HCT116 (cell line): ENCODE measurements at regions not wholly inside any gene's neighbourhood (a gene's known extent, or its start where the extent isn't known, plus 50 kb on each side); places are given as distances from the start of the nearest gene placed in this dataset.

ENCODE experiments used
- ATAC-seq: fragments of 200-7000 bp; cut with Tn5 transposase; 2 replicates; pipeline ENCODE4 v1.9.1; 2020; ENCODE audit warnings: mild to moderate bottlenecking, moderate library complexity
- BruUV-seq: library from RNA; stranded (reverse); fragments of 400-500 nt; replicated peaks from 2 replicates; lab custom pipeline; 2021; lab: Mats Ljungman, UMichigan
- CTCF ChIA-PET: fragments of 300-600 bp; sonication (Branson Sonifier 250); formaldehyde crosslinking; loops from one replicate; lab custom pipeline; 2021; ENCODE audit warnings: antibody characterized with exemption; lab: Charles Lee
- POLR2A ChIA-PET: fragments of 300-600, 350-600 bp; sonication (Branson Sonifier 250); formaldehyde crosslinking; loops from one replicate; lab custom pipeline; 2021; ENCODE audit warnings: antibody characterized with exemption; lab: Charles Lee
- RAD21 ChIA-PET, 2 experiments: fragments of 300-600 bp; sonication (Branson Sonifier 250); formaldehyde crosslinking; loops; one replicate each; lab custom pipeline; 2023; ENCODE audit warnings: low total read pairs in 2 of 2; ENCODE audit not compliant: uncharacterized antibody in 2 of 2, unreplicated experiment in 2 of 2, low non-redundant PET in 1 of 2; lab: Charles Lee
- DNase-seq: peaks from one replicate; pipeline ENCODE4 v3.0.0-alpha.2; 2010; ENCODE audit warnings: low read depth, low spot score
- H2AFZ ChIP-seq: fragments of 200-600 bp; shearing (Covaris generic), sonication (generic); 2 replicates; pipeline ENCODE4 v1.6.1; 2017; ENCODE audit warnings: low read depth, mixed run types, mixed read lengths, antibody characterized with exemption, low read length; ENCODE audit not compliant: poor library complexity, severe bottlenecking
- H3K27ac ChIP-seq: 2 replicates; pipeline ENCODE4 v1.5.1; 2012; ENCODE audit warnings: low read depth, low read length
- H3K27me3 ChIP-seq: fragments of 200-600 bp; sonication (generic); 2 replicates; pipeline ENCODE4 v1.6.1; 2016; ENCODE audit warnings: mixed run types, low read length, mixed read lengths; ENCODE audit not compliant: insufficient read depth
- H3K36me3 ChIP-seq, 2 experiments: fragments of 200-500 bp in 1 of 2; fragments of 200-600 bp in 1 of 2; sonication (Bioruptor generic) in 1 of 2; sonication (generic) in 1 of 2; 2 replicates each; pipeline versions ENCODE4 v1.5.1 to v1.6.1; 2014 to 2016; ENCODE audit warnings: low read length in 2 of 2, inconsistent platforms in 1 of 2, mixed read lengths in 1 of 2, mixed run types in 1 of 2; ENCODE audit not compliant: insufficient read depth in 2 of 2, control insufficient read depth in 1 of 2
- H3K4me1 ChIP-seq, 2 experiments: fragments of 200-600 bp in 1 of 2; sonication (generic) in 1 of 2; 2 replicates each; pipeline versions ENCODE4 v1.5.1 to v1.6.1; 2012 to 2017; ENCODE audit warnings: low read length in 2 of 2, inconsistent platforms in 1 of 2, mild to moderate bottlenecking in 1 of 2, mixed read lengths in 1 of 2, mixed run types in 1 of 2, moderate library complexity in 1 of 2; ENCODE audit not compliant: insufficient read depth in 2 of 2, control insufficient read depth in 1 of 2
- H3K4me2 ChIP-seq: fragments of 200-600 bp; sonication (generic); 2 replicates; pipeline ENCODE4 v1.6.1; 2017; ENCODE audit warnings: mixed run types, low read length, mixed read lengths
- H3K4me3 ChIP-seq, 2 experiments: fragments of 200-600 bp in 1 of 2; sonication (generic) in 1 of 2; replicated peaks in 1 of 2; 2 replicates each; pipeline ENCODE4 v1.5.1; 2011 to 2016; ENCODE audit warnings: low read length in 2 of 2, control low read depth in 1 of 2, low read depth in 1 of 2, mild to moderate bottlenecking in 1 of 2, mixed read lengths in 1 of 2, mixed run types in 1 of 2
- H3K79me2 ChIP-seq: fragments of 200-600 bp; sonication (generic); 2 replicates; pipeline ENCODE4 v1.6.1; 2017; ENCODE audit warnings: mild to moderate bottlenecking, mixed run types, low read length, moderate library complexity, mixed read lengths; ENCODE audit not compliant: insufficient read depth
- H3K9ac ChIP-seq: fragments of 200-600 bp; sonication (generic); 2 replicates; pipeline ENCODE4 v1.6.1; 2016; ENCODE audit warnings: low read length, mixed read lengths
- H3K9me2 ChIP-seq: fragments of 200-600 bp; sonication (generic), shearing (Covaris generic); 2 replicates; pipeline ENCODE4 v1.6.1; 2017; ENCODE audit warnings: mixed run types, mild to moderate bottlenecking, moderate library complexity; ENCODE audit not compliant: insufficient read depth
- H3K9me3 ChIP-seq, 2 experiments: fragments of 200-500 bp in 1 of 2; fragments of 200-600 bp in 1 of 2; sonication (Bioruptor generic) in 1 of 2; sonication (generic) in 1 of 2; 2 replicates each; pipeline ENCODE4 v1.6.1; 2014 to 2017; ENCODE audit warnings: low read length in 2 of 2, mixed read lengths in 2 of 2, inconsistent platforms in 1 of 2, low read depth in 1 of 2, mild to moderate bottlenecking in 1 of 2, mixed run types in 1 of 2, moderate library complexity in 1 of 2; ENCODE audit not compliant: control insufficient read depth in 1 of 2, insufficient read depth in 1 of 2
- H4K20me1 ChIP-seq: fragments of 200-600 bp; sonication (generic), shearing (Covaris generic); 2 replicates; pipeline ENCODE4 v1.6.1; 2017; ENCODE audit warnings: mixed run types, mild to moderate bottlenecking, moderate library complexity; ENCODE audit not compliant: insufficient read depth
- CBX3 ChIP-seq: IDR thresholded peaks from 2 replicates; pipeline ENCODE4 v1.6.1; 2012; ENCODE audit warnings: low read depth
- CEBPB ChIP-seq: IDR thresholded peaks from 2 replicates; pipeline ENCODE4 v1.6.1; 2012; ENCODE audit warnings: low read depth
- ELF1 ChIP-seq: IDR thresholded peaks from 2 replicates; pipeline ENCODE4 v1.6.1; 2012; ENCODE audit warnings: low read depth, borderline replicate concordance
- EZH2 ChIP-seq: fragments of 200-600 bp; sonication (generic); IDR thresholded peaks from 2 replicates; pipeline ENCODE4 v1.6.1; 2017; ENCODE audit warnings: antibody characterized with exemption, mixed run types
- EZH2phosphoT487 ChIP-seq: fragments of 200-600 bp; IDR thresholded peaks from 2 replicates; pipeline ENCODE4 v1.6.1; 2018; ENCODE audit warnings: antibody characterized with exemption, borderline replicate concordance
- FOSL1 ChIP-seq: IDR thresholded peaks from 2 replicates; pipeline ENCODE4 v1.6.1; 2012; ENCODE audit warnings: low read depth
- JUND ChIP-seq: IDR thresholded peaks from 2 replicates; pipeline ENCODE4 v1.6.1; 2012
- POLR2A ChIP-seq: IDR thresholded peaks from 2 replicates; pipeline ENCODE4 v1.7.0; 2011; ENCODE audit warnings: borderline replicate concordance; ENCODE audit not compliant: insufficient read depth, insufficient read length; ENCODE audit errors: extremely low read depth
- POLR2AphosphoS5 ChIP-seq: IDR thresholded peaks from 2 replicates; pipeline ENCODE4 v1.6.1; 2011; ENCODE audit warnings: mild to moderate bottlenecking, low read depth, low read length, moderate library complexity
- SIN3A ChIP-seq: IDR thresholded peaks from 2 replicates; pipeline ENCODE4 v1.6.1; 2012; ENCODE audit warnings: low read depth
- SRF ChIP-seq: IDR thresholded peaks from 2 replicates; pipeline ENCODE4 v1.6.1; 2012; ENCODE audit warnings: low read depth
- TCF7L2 ChIP-seq: IDR thresholded peaks from 2 replicates; pipeline ENCODE4 v1.7.0; 2011; ENCODE audit warnings: borderline replicate concordance, inconsistent platforms; ENCODE audit not compliant: insufficient read depth, insufficient read length; ENCODE audit errors: extremely low read depth
- YY1 ChIP-seq: IDR thresholded peaks from 2 replicates; pipeline ENCODE4 v1.6.1; 2011; ENCODE audit warnings: low read length, low read depth, moderate library complexity, mild to moderate bottlenecking; ENCODE audit not compliant: insufficient replicate concordance; ENCODE audit errors: extremely low read depth
- ZFX ChIP-seq: fragments of 450-650 bp; IDR thresholded peaks from 2 replicates; pipeline ENCODE4 v1.6.1; 2017
- ZNF274 ChIP-seq: fragments of 200-500 bp; sonication (Bioruptor generic); IDR thresholded peaks from 2 replicates; pipeline ENCODE4 v1.6.1; 2014; ENCODE audit warnings: mild to moderate bottlenecking, low read depth, low read length, inconsistent platforms
- intact Hi-C: fragments of 100-400 bp; cut with micrococcal nuclease; formaldehyde crosslinking; loops from 2 replicates; pipeline ENCODE4 v1.10.0; 2022
- TF ChIP-seq, protein P1 (sequence below): IDR thresholded peaks from 2 replicates; pipeline ENCODE4 v1.6.1; 2012
- TF ChIP-seq, protein P2 (sequence below): IDR thresholded peaks from 2 replicates; pipeline ENCODE4 v1.6.1; 2011; ENCODE audit warnings: mild to moderate bottlenecking, low read length, moderate library complexity; ENCODE audit not compliant: insufficient replicate concordance; ENCODE audit errors: extremely low read depth
- TF ChIP-seq, protein P3 (sequence below): IDR thresholded peaks from 2 replicates; pipeline ENCODE4 v1.6.1; 2012
- TF ChIP-seq, protein P4 (sequence below), 3 experiments: fragments of 200-600 bp in 1 of 3; sonication (generic) in 1 of 3; IDR thresholded peaks in 2 of 3; conservative IDR thresholded peaks in 1 of 3; 2 replicates each; pipeline ENCODE4 v1.5.1; 2012 to 2017; ENCODE audit warnings: low read depth in 2 of 3, low read length in 2 of 3, antibody characterized with exemption in 1 of 3, borderline replicate concordance in 1 of 3, control low read depth in 1 of 3, mild to moderate bottlenecking in 1 of 3, mixed read lengths in 1 of 3, mixed run types in 1 of 3, moderate library complexity in 1 of 3; ENCODE audit not compliant: insufficient read depth in 1 of 3

DNA sequence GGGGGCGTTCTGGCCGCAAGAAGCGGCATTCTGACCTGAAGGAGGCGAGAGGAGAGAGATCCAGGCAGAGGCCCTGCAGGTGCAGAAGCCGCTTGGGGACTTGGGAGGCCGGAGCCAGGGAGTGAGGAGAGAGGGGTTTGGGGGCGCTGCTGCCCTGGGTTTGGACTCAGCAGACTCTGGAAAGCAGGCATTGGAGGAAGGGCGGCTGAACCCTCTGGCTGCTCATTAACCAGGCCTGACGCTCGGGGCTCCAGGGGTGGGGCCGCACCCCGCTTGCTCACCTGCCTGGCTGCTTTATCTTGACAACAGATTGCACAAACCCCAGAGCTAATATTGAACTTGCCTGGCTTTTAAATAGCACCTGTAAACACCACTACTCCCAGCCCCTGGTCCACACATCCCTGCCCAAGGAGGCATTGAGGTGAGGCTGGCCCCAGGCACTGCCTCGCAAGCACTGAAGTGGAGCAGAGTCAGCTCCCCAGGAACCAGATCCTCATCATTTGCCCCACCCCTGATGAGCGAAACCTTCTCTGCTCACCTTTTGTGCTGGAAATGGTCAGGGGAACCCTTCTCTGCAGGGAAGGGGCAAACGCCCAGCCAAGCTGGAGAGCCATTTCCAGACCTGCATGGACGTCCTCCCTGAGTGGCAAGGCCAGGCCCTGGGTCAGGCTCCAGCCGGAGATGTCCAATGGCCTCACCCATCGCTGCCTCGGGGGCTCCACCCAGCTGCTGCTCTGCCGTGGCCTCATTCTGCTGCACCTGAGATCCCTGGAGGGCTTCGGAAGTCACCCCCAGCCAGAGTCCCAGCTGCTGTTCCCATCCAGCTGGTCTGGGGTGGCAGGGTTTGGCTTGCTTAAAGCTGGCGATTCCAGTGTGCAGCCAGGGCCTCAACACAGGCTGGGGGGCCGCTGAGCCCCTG, 190.2 kb upstream of the GSE1 start:
- H3K9me3 ChIP-seq = no peaks in the 10 kb centered on the region
- H3K27ac ChIP-seq = no peak overlapping the region
- H3K4me2 ChIP-seq = no peak overlapping the region
- intact Hi-C loops = loop anchor here (10.0 kb wide), 1 partner anchor 132 kb away; no protein-coding TSS in a partner anchor
- H3K36me3 ChIP-seq = no peaks in the 10 kb centered on the region
- no peaks in the 10 kb centered on the region for H3K79me2 ChIP-seq
- H3K9ac ChIP-seq = no peak overlapping the region
- H4K20me1 ChIP-seq = no peaks in the 10 kb centered on the region
- peaks cover 0 to 5% of the 10 kb centered on the region in 2 experiments; a peak in 1 of 4 replicates for H3K4me1 ChIP-seq
- 0 out of 2 replicates have a peak, but pooled peaks cover 5% of the 10 kb centered on the region for H3K27me3 ChIP-seq
- H2AFZ ChIP-seq = no peak overlapping the region
- DNase-seq (no peak), ATAC-seq (no peak)
- ChIA-PET POLR2A (no interaction called here), CTCF (interaction anchor here (2.5 kb wide), 1 partner anchor 8 kb away, joined by 13 read pairs; no protein-coding TSS in a partner anchor), RAD21 (interaction anchor here (0.6 to 0.7 kb wide), 2 partner anchors 45 to 222 kb away, joined by 3 to 6 read pairs; no protein-coding TSS in a partner anchor)
- H3K9me2 ChIP-seq = no peaks in the 10 kb centered on the region
- BruUV-seq = no TSS peak
- H3K4me3 ChIP-seq = no peak overlapping the region
- TF ChIP-seq, protein P1, sequence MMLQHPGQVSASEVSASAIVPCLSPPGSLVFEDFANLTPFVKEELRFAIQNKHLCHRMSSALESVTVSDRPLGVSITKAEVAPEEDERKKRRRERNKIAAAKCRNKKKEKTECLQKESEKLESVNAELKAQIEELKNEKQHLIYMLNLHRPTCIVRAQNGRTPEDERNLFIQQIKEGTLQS = no peak
- TF ChIP-seq SRF = no peak
- no peak for TF ChIP-seq EZH2phosphoT487
- TF ChIP-seq FOSL1 = no peak
- TF ChIP-seq, protein P2, sequence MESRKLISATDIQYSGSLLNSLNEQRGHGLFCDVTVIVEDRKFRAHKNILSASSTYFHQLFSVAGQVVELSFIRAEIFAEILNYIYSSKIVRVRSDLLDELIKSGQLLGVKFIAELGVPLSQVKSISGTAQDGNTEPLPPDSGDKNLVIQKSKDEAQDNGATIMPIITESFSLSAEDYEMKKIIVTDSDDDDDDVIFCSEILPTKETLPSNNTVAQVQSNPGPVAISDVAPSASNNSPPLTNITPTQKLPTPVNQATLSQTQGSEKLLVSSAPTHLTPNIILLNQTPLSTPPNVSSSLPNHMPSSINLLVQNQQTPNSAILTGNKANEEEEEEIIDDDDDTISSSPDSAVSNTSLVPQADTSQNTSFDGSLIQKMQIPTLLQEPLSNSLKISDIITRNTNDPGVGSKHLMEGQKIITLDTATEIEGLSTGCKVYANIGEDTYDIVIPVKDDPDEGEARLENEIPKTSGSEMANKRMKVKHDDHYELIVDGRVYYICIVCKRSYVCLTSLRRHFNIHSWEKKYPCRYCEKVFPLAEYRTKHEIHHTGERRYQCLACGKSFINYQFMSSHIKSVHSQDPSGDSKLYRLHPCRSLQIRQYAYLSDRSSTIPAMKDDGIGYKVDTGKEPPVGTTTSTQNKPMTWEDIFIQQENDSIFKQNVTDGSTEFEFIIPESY = no peak
- TF ChIP-seq, protein P3, sequence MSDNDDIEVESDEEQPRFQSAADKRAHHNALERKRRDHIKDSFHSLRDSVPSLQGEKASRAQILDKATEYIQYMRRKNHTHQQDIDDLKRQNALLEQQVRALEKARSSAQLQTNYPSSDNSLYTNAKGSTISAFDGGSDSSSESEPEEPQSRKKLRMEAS = no peak
- TF ChIP-seq POLR2AphosphoS5 = no peak
- no peak for TF ChIP-seq TCF7L2
- no peak for TF ChIP-seq ZFX
- TF ChIP-seq JUND = no peak
- no peak for TF ChIP-seq CEBPB
- no peak for TF ChIP-seq ELF1
- no peak for TF ChIP-seq YY1
- TF ChIP-seq SIN3A = no peak
- no peak for TF ChIP-seq CBX3
- no peak for TF ChIP-seq POLR2A
- TF ChIP-seq, protein P4, sequence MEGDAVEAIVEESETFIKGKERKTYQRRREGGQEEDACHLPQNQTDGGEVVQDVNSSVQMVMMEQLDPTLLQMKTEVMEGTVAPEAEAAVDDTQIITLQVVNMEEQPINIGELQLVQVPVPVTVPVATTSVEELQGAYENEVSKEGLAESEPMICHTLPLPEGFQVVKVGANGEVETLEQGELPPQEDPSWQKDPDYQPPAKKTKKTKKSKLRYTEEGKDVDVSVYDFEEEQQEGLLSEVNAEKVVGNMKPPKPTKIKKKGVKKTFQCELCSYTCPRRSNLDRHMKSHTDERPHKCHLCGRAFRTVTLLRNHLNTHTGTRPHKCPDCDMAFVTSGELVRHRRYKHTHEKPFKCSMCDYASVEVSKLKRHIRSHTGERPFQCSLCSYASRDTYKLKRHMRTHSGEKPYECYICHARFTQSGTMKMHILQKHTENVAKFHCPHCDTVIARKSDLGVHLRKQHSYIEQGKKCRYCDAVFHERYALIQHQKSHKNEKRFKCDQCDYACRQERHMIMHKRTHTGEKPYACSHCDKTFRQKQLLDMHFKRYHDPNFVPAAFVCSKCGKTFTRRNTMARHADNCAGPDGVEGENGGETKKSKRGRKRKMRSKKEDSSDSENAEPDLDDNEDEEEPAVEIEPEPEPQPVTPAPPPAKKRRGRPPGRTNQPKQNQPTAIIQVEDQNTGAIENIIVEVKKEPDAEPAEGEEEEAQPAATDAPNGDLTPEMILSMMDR (IDR thresholded peaks at IDR 0.05 in 2 of 3, conservative IDR thresholded peaks at IDR 0.05 in 1 of 3; ENCODE audit: borderline replicate concordance in 1 of 3, insufficient read depth in 1 of 3, low read depth in 2 of 3, low read length in 2 of 3) = no peak
- TF ChIP-seq ZNF274 = no peak
- TF ChIP-seq EZH2 = no peak
